ENCODE measurements at regions not wholly inside any gene's neighbourhood (a gene's known extent, or its start where the extent isn't known, plus 50 kb on each side); places are given as distances from the start of the nearest gene placed in this dataset.

- TF ChIP-seq, protein P1, sequence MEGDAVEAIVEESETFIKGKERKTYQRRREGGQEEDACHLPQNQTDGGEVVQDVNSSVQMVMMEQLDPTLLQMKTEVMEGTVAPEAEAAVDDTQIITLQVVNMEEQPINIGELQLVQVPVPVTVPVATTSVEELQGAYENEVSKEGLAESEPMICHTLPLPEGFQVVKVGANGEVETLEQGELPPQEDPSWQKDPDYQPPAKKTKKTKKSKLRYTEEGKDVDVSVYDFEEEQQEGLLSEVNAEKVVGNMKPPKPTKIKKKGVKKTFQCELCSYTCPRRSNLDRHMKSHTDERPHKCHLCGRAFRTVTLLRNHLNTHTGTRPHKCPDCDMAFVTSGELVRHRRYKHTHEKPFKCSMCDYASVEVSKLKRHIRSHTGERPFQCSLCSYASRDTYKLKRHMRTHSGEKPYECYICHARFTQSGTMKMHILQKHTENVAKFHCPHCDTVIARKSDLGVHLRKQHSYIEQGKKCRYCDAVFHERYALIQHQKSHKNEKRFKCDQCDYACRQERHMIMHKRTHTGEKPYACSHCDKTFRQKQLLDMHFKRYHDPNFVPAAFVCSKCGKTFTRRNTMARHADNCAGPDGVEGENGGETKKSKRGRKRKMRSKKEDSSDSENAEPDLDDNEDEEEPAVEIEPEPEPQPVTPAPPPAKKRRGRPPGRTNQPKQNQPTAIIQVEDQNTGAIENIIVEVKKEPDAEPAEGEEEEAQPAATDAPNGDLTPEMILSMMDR (IDR thresholded peaks at IDR 0.05) = no peak
- Mint-ChIP-seq H3K9me3 (peaks cover 9% of the 10 kb centered on the region), H3K36me3 (ENCODE audit: low read depth) (no peaks in the 10 kb centered on the region), H3K4me3 (no peak overlapping the region), H3K4me1 (no peaks in the 10 kb centered on the region), H3K27ac (no peak overlapping the region), H3K27me3 (peaks cover 2% of the 10 kb centered on the region)
- no peak for ATAC-seq (ENCODE audit: low read depth)
- intact Hi-C loops (cut with micrococcal nuclease) = no loop called here
- CTCF ChIA-PET = no interaction called here
- no peak for DNase-seq
- POLR2A ChIA-PET = no interaction called here
Measured at GRCh38 chr5:125703616-125704015, 719.6 kb upstream of the GRAMD2B start.

DNA sequence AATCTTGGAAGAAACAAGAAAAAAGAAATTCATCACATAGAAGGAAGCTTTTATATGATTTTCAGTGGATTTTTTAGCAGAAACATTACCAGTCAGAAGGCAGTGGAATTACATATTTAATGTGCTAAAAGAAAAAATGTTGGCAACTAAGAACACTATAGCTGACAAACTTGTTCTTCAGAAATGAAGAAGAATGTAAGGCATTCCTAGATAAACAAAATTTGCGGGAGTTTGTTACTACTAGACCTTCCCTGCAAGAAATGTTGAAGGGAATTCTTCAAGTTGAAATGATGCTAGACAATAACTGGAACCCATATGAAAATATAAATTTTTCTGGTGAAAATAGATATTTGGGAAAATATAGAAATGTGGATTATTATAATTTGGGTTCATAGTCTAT, 718.3 kb upstream of the GRAMD2B start:
- Mint-ChIP-seq H3K4me1 (no peaks in the 10 kb centered on the region), H3K27ac (no peak overlapping the region), H3K9me3 (peaks cover 9% of the 10 kb centered on the region), H3K36me3 (ENCODE audit: low read depth) (no peaks in the 10 kb centered on the region), H3K27me3 (no peaks in the 10 kb centered on the region), H3K4me3 (no peak overlapping the region)
- TF ChIP-seq, protein P1 (IDR thresholded peaks at IDR 0.05) = no peak
- no peak for ATAC-seq (ENCODE audit: low read depth)
- ChIA-PET CTCF (no interaction called here), POLR2A (no interaction called here)
- DNase-seq = no peak
- intact Hi-C loops (cut with micrococcal nuclease) = no loop called here

GRCh38 chr5:125708583-125708982, 714.6 kb upstream of the GRAMD2B start:
- CTCF ChIA-PET = no interaction called here

GRCh38 chr5:125710745-125711144, 712.5 kb upstream of the GRAMD2B start:
- no peak for ATAC-seq (ENCODE audit: low read depth)
- intact Hi-C loops (cut with micrococcal nuclease) = no loop called here
- ChIA-PET CTCF (no interaction called here), POLR2A (no interaction called here)
- Mint-ChIP-seq H3K4me1 (no peaks in the 10 kb centered on the region), H3K27me3 (peaks cover 5% of the 10 kb centered on the region), H3K27ac (no peak overlapping the region), H3K4me3 (no peak overlapping the region), H3K36me3 (ENCODE audit: low read depth) (no peaks in the 10 kb centered on the region), H3K9me3 (peaks cover 3% of the 10 kb centered on the region)
- no peak for DNase-seq
- TF ChIP-seq, protein P1 (IDR thresholded peaks at IDR 0.05) = no peak

More at GRCh38 chr5:125708583-125708982, 714.6 kb upstream of the GRAMD2B start:
- no peak overlapping the region for H3K4me3 Mint-ChIP-seq
- intact Hi-C loops (cut with micrococcal nuclease) = no loop called here
- DNase-seq (no peak), ATAC-seq (ENCODE audit: low read depth) (no peak)
- POLR2A ChIA-PET = no interaction called here
- no peaks in the 10 kb centered on the region for H3K36me3 Mint-ChIP-seq (ENCODE audit: low read depth)
- TF ChIP-seq, protein P1 (IDR thresholded peaks at IDR 0.05) = no peak
- no peak overlapping the region for H3K27ac Mint-ChIP-seq
- H3K27me3 Mint-ChIP-seq = no peaks in the 10 kb centered on the region
- no peaks in the 10 kb centered on the region for H3K4me1 Mint-ChIP-seq
- H3K9me3 Mint-ChIP-seq = peaks cover 6% of the 10 kb centered on the region

DNA sequence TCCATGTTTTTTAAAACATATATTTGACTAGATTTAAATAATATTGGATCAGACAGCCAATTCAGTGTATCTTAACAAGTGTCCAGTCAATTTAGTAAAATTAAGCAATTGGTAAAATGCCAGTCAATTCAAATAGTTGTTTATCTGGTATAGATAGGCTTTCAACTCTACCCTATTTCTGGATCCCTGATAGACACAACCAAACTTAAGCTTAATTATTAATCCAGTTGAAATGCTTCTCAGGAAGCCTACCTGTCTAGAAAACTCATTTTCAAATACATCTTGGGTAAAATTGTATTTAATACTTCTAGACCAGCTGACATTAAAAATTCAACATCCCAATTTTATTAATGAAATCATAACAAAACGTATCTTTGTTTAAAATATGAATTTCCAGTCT, 710.8 kb upstream of the GRAMD2B start:
- Mint-ChIP-seq H3K9me3 (no peaks in the 10 kb centered on the region), H3K27ac (no peak overlapping the region), H3K4me3 (no peak overlapping the region), H3K4me1 (no peaks in the 10 kb centered on the region), H3K27me3 (peaks cover 9% of the 10 kb centered on the region), H3K36me3 (ENCODE audit: low read depth) (no peaks in the 10 kb centered on the region)
- TF ChIP-seq, protein P1 (IDR thresholded peaks at IDR 0.05) = no peak
- CTCF ChIA-PET = no interaction called here
- intact Hi-C loops (cut with micrococcal nuclease) = no loop called here
- POLR2A ChIA-PET = no interaction called here
- ATAC-seq (ENCODE audit: low read depth) (no peak), DNase-seq (no peak)
